ENCODE measurements at regions not wholly inside any gene's neighbourhood (a gene's known extent, or its start where the extent isn't known, plus 50 kb on each side); places are given as distances from the start of the nearest gene placed in this dataset.

- no peak for TF ChIP-seq CTCF (IDR thresholded peaks at IDR 0.05; ENCODE audit: insufficient read depth, low read length, poor library complexity, severe bottlenecking)
- Histone ChIP-seq H3K4me3 (ENCODE audit: low read depth, low read length) (no peak overlapping the region), H3K27me3 (ENCODE audit: control insufficient read depth, insufficient read depth, low read length) (no peaks in the 10 kb centered on the region), H3K36me3 (ENCODE audit: control insufficient read depth, insufficient read depth, low read length) (no peaks in the 10 kb centered on the region)
- DNase-seq (ENCODE audit: low read depth): no peak
Observed at GRCh38 chr10:3481496-3481895, 303.5 kb downstream of the KLF6 start.

DNA sequence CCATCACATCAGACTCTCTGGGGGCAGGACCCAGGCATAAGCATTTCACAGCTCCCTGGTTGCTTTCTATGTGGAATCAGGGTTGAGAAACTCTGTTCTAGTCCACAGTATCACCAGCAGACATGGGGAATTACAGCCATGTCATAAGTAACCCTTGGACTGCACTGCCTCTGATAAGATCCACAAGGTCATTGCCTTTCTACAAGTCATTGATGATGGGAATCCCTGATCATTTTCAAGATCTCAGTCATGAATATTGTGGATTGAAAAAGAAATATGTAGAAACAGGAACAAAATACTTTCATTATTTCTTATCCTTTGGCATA, 304.1 kb downstream of the KLF6 start:
- DNase-seq (ENCODE audit: low read depth): no peak
- no peak overlapping the region for H3K4me3 ChIP-seq (ENCODE audit: low read depth, low read length)
- no peaks in the 10 kb centered on the region for H3K36me3 ChIP-seq (ENCODE audit: control insufficient read depth, insufficient read depth, low read length)
- no peaks in the 10 kb centered on the region for H3K27me3 ChIP-seq (ENCODE audit: control insufficient read depth, insufficient read depth, low read length)
- no peak for TF ChIP-seq CTCF (IDR thresholded peaks at IDR 0.05; ENCODE audit: insufficient read depth, low read length, poor library complexity, severe bottlenecking)

DNA sequence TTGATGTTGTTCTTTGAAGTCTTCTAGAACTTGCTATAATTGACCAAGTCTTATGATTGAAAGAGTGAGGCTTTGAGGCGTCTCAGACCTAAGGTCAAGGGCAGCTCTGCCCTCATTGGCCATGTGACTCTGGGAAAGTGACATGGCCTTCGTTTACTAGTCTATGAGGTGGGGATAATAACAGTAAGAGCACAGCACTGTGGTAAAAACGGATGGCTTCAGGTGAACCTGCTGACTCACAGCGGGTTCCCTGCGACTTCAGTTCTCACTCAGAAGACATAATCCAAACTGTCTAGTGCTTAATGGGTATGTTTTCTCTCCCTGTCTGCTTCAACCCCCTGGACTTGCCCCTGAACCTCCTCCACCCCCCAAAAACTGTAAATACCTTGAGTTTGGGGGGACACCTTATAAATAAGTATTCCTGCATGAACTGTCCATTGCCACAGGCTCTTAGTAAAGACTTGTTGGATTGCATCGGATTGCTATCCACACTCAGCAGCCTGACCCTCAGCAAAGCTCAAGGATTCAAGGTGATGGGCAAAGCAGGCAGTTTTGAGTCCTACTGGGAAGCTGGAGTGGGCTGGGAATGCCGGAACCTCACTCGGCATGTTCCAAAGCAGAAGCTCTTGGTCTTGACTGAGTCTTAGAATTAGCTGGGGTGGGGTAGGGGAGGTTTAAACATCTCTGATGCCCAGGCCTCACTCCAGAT, 304.6 kb downstream of the KLF6 start:
- no peak for TF ChIP-seq CTCF (IDR thresholded peaks at IDR 0.05; ENCODE audit: insufficient read depth, low read length, poor library complexity, severe bottlenecking)
- no peak for DNase-seq (ENCODE audit: low read depth)
- Histone ChIP-seq H3K27me3 (ENCODE audit: control insufficient read depth, insufficient read depth, low read length) (no peaks in the 10 kb centered on the region), H3K36me3 (ENCODE audit: control insufficient read depth, insufficient read depth, low read length) (no peaks in the 10 kb centered on the region), H3K4me3 (ENCODE audit: low read depth, low read length) (no peak overlapping the region)

- H3K27me3 ChIP-seq (ENCODE audit: control insufficient read depth, insufficient read depth, low read length): no peaks in the 10 kb centered on the region
- H3K4me3 ChIP-seq (ENCODE audit: low read depth, low read length): no peak overlapping the region
- DNase-seq (ENCODE audit: low read depth): no peak
- no peak for TF ChIP-seq CTCF (IDR thresholded peaks at IDR 0.05; ENCODE audit: insufficient read depth, low read length, poor library complexity, severe bottlenecking)
- H3K36me3 ChIP-seq (ENCODE audit: control insufficient read depth, insufficient read depth, low read length): no peaks in the 10 kb centered on the region
Observed at GRCh38 chr10:3478632-3479240, 306.2 kb upstream of the PITRM1 start.

GRCh38 chr10:3478153-3478552, 305.6 kb upstream of the PITRM1 start:
- DNase-seq (ENCODE audit: low read depth): no peak
- Histone ChIP-seq H3K27me3 (ENCODE audit: control insufficient read depth, insufficient read depth, low read length) (no peaks in the 10 kb centered on the region), H3K36me3 (ENCODE audit: control insufficient read depth, insufficient read depth, low read length) (no peaks in the 10 kb centered on the region), H3K4me3 (ENCODE audit: low read depth, low read length) (no peak overlapping the region)
- TF ChIP-seq CTCF (IDR thresholded peaks at IDR 0.05; ENCODE audit: insufficient read depth, low read length, poor library complexity, severe bottlenecking): no peak

DNA sequence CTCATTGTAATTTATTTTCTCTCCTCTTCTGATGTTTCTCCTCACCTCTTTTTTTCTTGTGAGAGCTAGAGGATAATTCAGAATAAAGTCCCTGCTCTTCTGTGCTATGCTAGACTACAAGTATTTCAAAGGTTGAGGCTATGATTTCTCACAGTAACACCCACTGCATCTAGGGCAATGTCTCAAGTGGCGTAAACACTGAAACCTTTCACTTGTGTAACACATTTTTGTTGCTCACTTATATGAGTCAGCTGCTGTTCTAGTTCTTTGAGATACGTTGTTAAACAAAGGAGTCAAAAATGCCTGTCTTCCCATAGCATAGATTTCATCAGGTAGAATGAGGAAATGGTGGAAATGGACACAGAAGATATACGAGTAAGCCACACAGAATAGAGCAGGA, 305.1 kb upstream of the PITRM1 start:
- no peak for DNase-seq (ENCODE audit: low read depth)
- no peaks in the 10 kb centered on the region for H3K27me3 ChIP-seq (ENCODE audit: control insufficient read depth, insufficient read depth, low read length)
- no peak overlapping the region for H3K4me3 ChIP-seq (ENCODE audit: low read depth, low read length)
- H3K36me3 ChIP-seq (ENCODE audit: control insufficient read depth, insufficient read depth, low read length): no peaks in the 10 kb centered on the region
- no peak for TF ChIP-seq CTCF (IDR thresholded peaks at IDR 0.05; ENCODE audit: insufficient read depth, low read length, poor library complexity, severe bottlenecking)

Measured in kidney epithelial cell (primary cell).